ENCODE measurements at regions not wholly inside any gene's neighbourhood (a gene's known extent, or its start where the extent isn't known, plus 50 kb on each side); places are given as distances from the start of the nearest gene placed in this dataset.

DNA sequence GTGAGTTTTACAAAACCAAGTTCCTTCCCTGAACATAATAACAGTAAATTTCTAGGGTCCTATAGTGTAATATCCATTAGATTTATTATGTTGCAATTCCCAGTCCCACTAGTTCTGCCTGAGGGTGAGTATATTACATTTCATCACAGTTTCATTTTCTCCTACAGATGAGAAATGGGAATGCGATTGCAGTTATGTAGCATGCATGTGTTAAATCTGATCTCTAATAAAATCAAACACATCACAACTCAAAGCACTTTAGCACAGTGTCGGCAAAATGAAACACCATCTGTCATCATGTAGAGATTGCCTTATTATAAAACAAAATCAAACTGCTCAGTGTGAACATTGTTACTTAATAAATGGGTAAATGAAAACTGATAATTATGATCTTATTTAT is 180.5 kb upstream of the TOX3 start:
- POLR2A ChIA-PET, result no interaction called here
- FAIRE-seq (no peak), DNase-seq (ENCODE audit: low read depth in 1 of 2, low spot score in 1 of 2) (no peak), ATAC-seq (no peak)
- Histone ChIP-seq H3K4me2 (no peak overlapping the region), H3K27ac (no peak overlapping the region), H3K4me3 (no peak overlapping the region), H3K4me1 (no peaks in the 10 kb centered on the region), H3K9me3 (no peaks in the 10 kb centered on the region)
- TF ChIP-seq CBX2 (IDR thresholded peaks at IDR 0.05; ENCODE audit: borderline replicate concordance, low read depth), result no peak
- TF ChIP-seq JUN (IDR thresholded peaks at IDR 0.05), result no peak
- TF ChIP-seq MAZ (IDR thresholded peaks at IDR 0.05; ENCODE audit: borderline replicate concordance, low read depth, low read length), result no peak
- TF ChIP-seq HOXB13 (CRISPR knock-in tag; IDR thresholded peaks at IDR 0.05; ENCODE audit: low read depth), result no peak
- TF ChIP-seq, protein P1, sequence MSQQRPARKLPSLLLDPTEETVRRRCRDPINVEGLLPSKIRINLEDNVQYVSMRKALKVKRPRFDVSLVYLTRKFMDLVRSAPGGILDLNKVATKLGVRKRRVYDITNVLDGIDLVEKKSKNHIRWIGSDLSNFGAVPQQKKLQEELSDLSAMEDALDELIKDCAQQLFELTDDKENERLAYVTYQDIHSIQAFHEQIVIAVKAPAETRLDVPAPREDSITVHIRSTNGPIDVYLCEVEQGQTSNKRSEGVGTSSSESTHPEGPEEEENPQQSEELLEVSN (IDR thresholded peaks at IDR 0.05; ENCODE audit: borderline replicate concordance, low read depth), result no peak
- no peak for TF ChIP-seq NFE2L2 (conservative IDR thresholded peaks at IDR 0.05; ENCODE audit: low read length)
- TF ChIP-seq, protein P2, sequence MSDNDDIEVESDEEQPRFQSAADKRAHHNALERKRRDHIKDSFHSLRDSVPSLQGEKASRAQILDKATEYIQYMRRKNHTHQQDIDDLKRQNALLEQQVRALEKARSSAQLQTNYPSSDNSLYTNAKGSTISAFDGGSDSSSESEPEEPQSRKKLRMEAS (IDR thresholded peaks at IDR 0.05), result no peak
- TF ChIP-seq, protein P3, sequence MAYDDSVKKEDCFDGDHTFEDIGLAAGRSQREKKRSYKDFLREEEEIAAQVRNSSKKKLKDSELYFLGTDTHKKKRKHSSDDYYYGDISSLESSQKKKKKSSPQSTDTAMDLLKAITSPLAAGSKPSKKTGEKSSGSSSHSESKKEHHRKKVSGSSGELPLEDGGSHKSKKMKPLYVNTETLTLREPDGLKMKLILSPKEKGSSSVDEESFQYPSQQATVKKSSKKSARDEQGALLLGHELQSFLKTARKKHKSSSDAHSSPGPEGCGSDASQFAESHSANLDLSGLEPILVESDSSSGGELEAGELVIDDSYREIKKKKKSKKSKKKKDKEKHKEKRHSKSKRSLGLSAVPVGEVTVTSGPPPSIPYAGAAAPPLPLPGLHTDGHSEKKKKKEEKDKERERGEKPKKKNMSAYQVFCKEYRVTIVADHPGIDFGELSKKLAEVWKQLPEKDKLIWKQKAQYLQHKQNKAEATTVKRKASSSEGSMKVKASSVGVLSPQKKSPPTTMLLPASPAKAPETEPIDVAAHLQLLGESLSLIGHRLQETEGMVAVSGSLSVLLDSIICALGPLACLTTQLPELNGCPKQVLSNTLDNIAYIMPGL (CRISPR knock-in tag; IDR thresholded peaks at IDR 0.05; ENCODE audit: borderline replicate concordance), result no peak
- no peak for TF ChIP-seq FOXS1 (CRISPR knock-in tag; IDR thresholded peaks at IDR 0.05)
- TF ChIP-seq ZSCAN20 (CRISPR knock-in tag; IDR thresholded peaks at IDR 0.05), result no peak
- TF ChIP-seq GATA3 (IDR thresholded peaks at IDR 0.05; ENCODE audit: borderline replicate concordance), result no peak
- TF ChIP-seq PHF8 (IDR thresholded peaks at IDR 0.05; ENCODE audit: borderline replicate concordance, low read depth), result no peak
- TF ChIP-seq HOXA7 (CRISPR knock-in tag; IDR thresholded peaks at IDR 0.05), result no peak
- TF ChIP-seq, protein P4, sequence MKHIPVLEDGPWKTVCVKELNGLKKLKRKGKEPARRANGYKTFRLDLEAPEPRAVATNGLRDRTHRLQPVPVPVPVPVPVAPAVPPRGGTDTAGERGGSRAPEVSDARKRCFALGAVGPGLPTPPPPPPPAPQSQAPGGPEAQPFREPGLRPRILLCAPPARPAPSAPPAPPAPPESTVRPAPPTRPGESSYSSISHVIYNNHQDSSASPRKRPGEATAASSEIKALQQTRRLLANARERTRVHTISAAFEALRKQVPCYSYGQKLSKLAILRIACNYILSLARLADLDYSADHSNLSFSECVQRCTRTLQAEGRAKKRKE (CRISPR knock-in tag; IDR thresholded peaks at IDR 0.05; ENCODE audit: low read depth), result no peak
- TF ChIP-seq TFCP2L1 (CRISPR knock-in tag; IDR thresholded peaks at IDR 0.05), result no peak
- no peak for TF ChIP-seq POLR2AphosphoS2 (conservative IDR thresholded peaks at IDR 0.05; ENCODE audit: low read length)
- no peak for TF ChIP-seq BHLHE40 (IDR thresholded peaks at IDR 0.05; ENCODE audit: low read depth, low read length)
- TF ChIP-seq HEYL (CRISPR knock-in tag; IDR thresholded peaks at IDR 0.05), result no peak
- WGBS (ENCODE audit: missing lambda C conversion rate), result 48% methylated on average over 2 of the region's 2 CpGs
- CTCF ChIA-PET, result no interaction called here

DNA sequence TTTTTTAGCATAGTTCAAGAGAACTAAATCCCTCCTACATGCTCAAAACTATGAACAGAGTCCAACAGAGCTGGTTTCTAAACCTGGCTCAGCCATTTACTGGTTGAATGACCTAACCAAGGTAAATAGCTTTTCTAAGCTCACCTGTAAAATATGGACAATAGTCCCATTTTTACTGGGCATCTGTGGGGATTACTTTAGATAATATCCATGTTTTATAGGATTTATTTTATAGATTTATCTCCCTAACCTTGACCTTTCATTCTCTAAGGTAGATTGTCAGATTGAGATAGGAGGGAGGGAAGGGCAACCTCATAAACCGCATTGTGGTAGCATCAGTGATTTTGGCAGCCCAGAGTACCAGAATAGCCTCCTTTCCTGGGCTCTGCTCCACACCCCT is 178.5 kb upstream of the TOX3 start:
- ChIA-PET POLR2A (no interaction called here), CTCF (no interaction called here)
- ATAC-seq (no peak), DNase-seq (ENCODE audit: low read depth in 1 of 2, low spot score in 1 of 2) (no peak), FAIRE-seq (no peak)
- no peaks in the 10 kb centered on the region for H3K9me3 ChIP-seq
- TF ChIP-seq BHLHE40 (IDR thresholded peaks at IDR 0.05; ENCODE audit: low read depth, low read length), result no peak
- no peak for TF ChIP-seq POLR2AphosphoS2 (conservative IDR thresholded peaks at IDR 0.05; ENCODE audit: low read length)
- TF ChIP-seq JUNB (IDR thresholded peaks at IDR 0.05), result no peak
- no peak for TF ChIP-seq ESRRA (IDR thresholded peaks at IDR 0.05; ENCODE audit: borderline replicate concordance, low read length)
- no peaks in the 10 kb centered on the region for H3K4me1 ChIP-seq
- 71% methylated on average over 1 of the region's 1 CpG for WGBS (ENCODE audit: missing lambda C conversion rate)
- H3K4me2 ChIP-seq, result no peak overlapping the region
- no peak overlapping the region for H3K4me3 ChIP-seq
- H3K27ac ChIP-seq, result no peak overlapping the region

DNA sequence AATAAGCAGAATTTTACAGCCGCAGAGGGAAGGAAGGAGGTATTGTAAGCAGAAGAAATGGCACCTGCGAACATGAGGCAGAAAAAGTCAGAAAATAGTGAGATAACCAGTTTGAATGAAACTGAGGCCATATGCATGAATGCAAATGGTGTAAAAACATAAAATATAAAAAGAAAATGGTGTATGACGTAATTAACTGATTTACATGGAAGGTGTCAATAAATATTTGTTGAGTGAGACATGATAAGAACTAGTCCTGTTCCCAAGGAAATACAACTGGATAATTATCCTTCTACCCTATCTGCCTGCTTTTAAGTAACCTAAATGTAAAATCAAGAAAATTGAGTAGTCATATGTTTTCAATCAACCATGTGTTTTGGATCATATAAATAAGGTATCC is 178.1 kb upstream of the TOX3 start:
- WGBS (ENCODE audit: missing lambda C conversion rate), result 30% methylated on average over 3 of the region's 3 CpGs
- POLR2A ChIA-PET, result no interaction called here
- H3K27ac ChIP-seq, result no peak overlapping the region
- H3K4me3 ChIP-seq, result no peak overlapping the region
- no peaks in the 10 kb centered on the region for H3K9me3 ChIP-seq
- no peak for DNase-seq (ENCODE audit: low read depth in 1 of 2, low spot score in 1 of 2)
- no peak for FAIRE-seq
- TF ChIP-seq ZNF302 (CRISPR knock-in tag; IDR thresholded peaks at IDR 0.05), result no peak
- TF ChIP-seq, protein P1 (IDR thresholded peaks at IDR 0.05; ENCODE audit: borderline replicate concordance, low read depth), result no peak
- no peak for TF ChIP-seq HOXB13 (CRISPR knock-in tag; IDR thresholded peaks at IDR 0.05; ENCODE audit: low read depth)
- no peak for ATAC-seq
- no peak overlapping the region for H3K4me2 ChIP-seq
- CTCF ChIA-PET, result no interaction called here
- H3K4me1 ChIP-seq, result no peaks in the 10 kb centered on the region

All from A549 (cell line).